ENCODE measurements at regions not wholly inside any gene's neighbourhood (a gene's known extent, or its start where the extent isn't known, plus 50 kb on each side); places are given as distances from the start of the nearest gene placed in this dataset.

- WGBS (ENCODE audit: insufficient coverage, insufficient replicate concordance, low lambda C conversion rate, missing lambda C conversion rate) = 0% methylated on average over 2 of the region's 2 CpGs
- Histone ChIP-seq H3K9ac (ENCODE audit: control insufficient read depth, insufficient read depth, low read length) (no peak overlapping the region), H4K20me1 (ENCODE audit: control insufficient read depth, insufficient read depth) (no peaks in the 10 kb centered on the region; the same call in 1 of the 2 replicates), H3K4me3 (no peak overlapping the region), H3K27me3 (replicated peaks in 1 of 2; ENCODE audit: control insufficient read depth in 2 of 2, insufficient read depth in 2 of 2, low read length in 1 of 2) (no peaks in the 10 kb centered on the region), H3K36me3 (ENCODE audit: control insufficient read depth in 2 of 2, insufficient read depth in 2 of 2, low read length in 1 of 2) (no peaks in the 10 kb centered on the region), H3K4me1 (ENCODE audit: control insufficient read depth, insufficient read depth, low read length) (peaks cover 3% of the 10 kb centered on the region; the same call in 1 of the 2 replicates), H3K27ac (ENCODE audit: control insufficient read depth, insufficient read depth) (no peak overlapping the region), H2AFZ (ENCODE audit: control insufficient read depth, low read depth, low read length) (no peak overlapping the region), H3K9me3 (replicated peaks; ENCODE audit: control insufficient read depth, insufficient read depth, low read length) (no peaks in the 10 kb centered on the region; the same call in 2 of the 3 replicates), H3K4me2 (ENCODE audit: control insufficient read depth, insufficient read depth) (no peak overlapping the region), H3K79me2 (ENCODE audit: control insufficient read depth, insufficient read depth, low read length) (no peaks in the 10 kb centered on the region)
- DNase-seq (ENCODE audit: low read depth, low spot score) = no peak
- BruUV-seq (replicated peaks) = no TSS peak
- ChIA-PET CTCF (no interaction called here), SMC1A (ENCODE audit: uncharacterized antibody, unreplicated experiment) (no interaction called here), POLR2A (no interaction called here), RAD21 (ENCODE audit: unreplicated experiment) (no interaction called here)
- in situ Hi-C loops (cut with MboI) = no loop called here
- ATAC-seq = no peak
- intact Hi-C loops (cut with micrococcal nuclease; ENCODE audit: unreplicated experiment) = no loop called here
- no peak for FAIRE-seq
- TF ChIP-seq CBX5 (IDR thresholded peaks at IDR 0.05; ENCODE audit: low read depth) (no peak), E2F4 (IDR thresholded peaks at IDR 0.05; ENCODE audit: low read depth, low read length) (no peak), USF2 (IDR thresholded peaks at IDR 0.05; ENCODE audit: borderline replicate concordance, low read depth, low read length) (no peak), BCLAF1 (IDR thresholded peaks at IDR 0.05) (no peak), NBN (IDR thresholded peaks at IDR 0.05) (no peak), RAD21 (IDR thresholded peaks at IDR 0.05; ENCODE audit: insufficient read depth, low read depth, low read length) (no peak), SMC3 (IDR thresholded peaks at IDR 0.05; ENCODE audit: borderline replicate concordance, low read length) (no peak), ZNF217 (IDR thresholded peaks at IDR 0.05) (no peak), TAF1 (IDR thresholded peaks at IDR 0.05; ENCODE audit: borderline replicate concordance, low read depth, low read length) (no peak), BRCA1 (IDR thresholded peaks at IDR 0.05; ENCODE audit: low read depth, low read length) (no peak), SIX5 (IDR thresholded peaks at IDR 0.05; ENCODE audit: low read depth, low read length, severe bottlenecking) (no peak), MEF2A (IDR thresholded peaks at IDR 0.05; ENCODE audit: insufficient read depth, low read depth, low read length) (no peak), HCFC1 (IDR thresholded peaks at IDR 0.05; ENCODE audit: low read length) (no peak), CEBPZ (IDR thresholded peaks at IDR 0.05; ENCODE audit: low read depth, low read length) (no peak), EGR1 (IDR thresholded peaks at IDR 0.05; ENCODE audit: borderline replicate concordance in 1 of 2, low read depth in 2 of 2, low read length in 2 of 2) (no peak), POLR2AphosphoS5 (IDR thresholded peaks at IDR 0.05; ENCODE audit: low read length) (no peak), PAX8 (IDR thresholded peaks at IDR 0.05) (no peak), SMAD5 (IDR thresholded peaks at IDR 0.05; ENCODE audit: low read depth) (no peak), CHD4 (IDR thresholded peaks at IDR 0.05) (no peak)
Measured at GRCh38 chr1:199305053-199305452, 666.2 kb downstream of the PTPRC start.
